AG10803 (cell line): ENCODE measurements at regions not wholly inside any gene's neighbourhood (a gene's known extent, or its start where the extent isn't known, plus 50 kb on each side); places are given as distances from the start of the nearest gene placed in this dataset.

Source experiments
- DNase-seq: peaks from one replicate; pipeline ENCODE4 v3.0.0; 2010; ENCODE audit warnings: low read depth
- H3K4me3 ChIP-seq: 2 replicates; pipeline ENCODE4 v1.5.1; 2011; ENCODE audit warnings: mild to moderate bottlenecking, low read length, control low read depth
- TF ChIP-seq, protein P1 (sequence below): conservative IDR thresholded peaks from 2 replicates; pipeline ENCODE4 v1.5.1; 2011; ENCODE audit warnings: mild to moderate bottlenecking, low read length, control low read depth, inconsistent platforms

DNA sequence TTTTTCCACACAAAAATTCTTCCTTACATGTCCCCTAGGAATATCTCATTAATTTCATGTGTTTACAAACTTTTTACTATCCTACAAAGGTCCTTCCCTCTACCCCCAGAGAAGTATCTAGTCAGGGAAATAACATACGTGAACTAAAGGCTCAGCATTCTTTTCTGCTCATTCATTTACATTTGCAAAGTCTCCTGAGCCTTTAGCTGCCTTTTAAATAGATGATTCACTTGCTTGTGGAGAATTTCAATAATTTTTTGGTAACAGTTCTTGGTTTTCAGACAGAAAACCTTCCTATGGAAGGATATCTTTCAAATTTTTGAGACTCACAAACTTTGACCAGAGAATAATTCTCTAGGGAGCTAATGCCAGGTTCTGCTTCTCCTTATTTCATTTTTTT lies 81.5 kb upstream of the RMDN2 start:
- no peak overlapping the region for H3K4me3 ChIP-seq
- peak; percentile 88 for DNase-seq
- TF ChIP-seq, protein P1, sequence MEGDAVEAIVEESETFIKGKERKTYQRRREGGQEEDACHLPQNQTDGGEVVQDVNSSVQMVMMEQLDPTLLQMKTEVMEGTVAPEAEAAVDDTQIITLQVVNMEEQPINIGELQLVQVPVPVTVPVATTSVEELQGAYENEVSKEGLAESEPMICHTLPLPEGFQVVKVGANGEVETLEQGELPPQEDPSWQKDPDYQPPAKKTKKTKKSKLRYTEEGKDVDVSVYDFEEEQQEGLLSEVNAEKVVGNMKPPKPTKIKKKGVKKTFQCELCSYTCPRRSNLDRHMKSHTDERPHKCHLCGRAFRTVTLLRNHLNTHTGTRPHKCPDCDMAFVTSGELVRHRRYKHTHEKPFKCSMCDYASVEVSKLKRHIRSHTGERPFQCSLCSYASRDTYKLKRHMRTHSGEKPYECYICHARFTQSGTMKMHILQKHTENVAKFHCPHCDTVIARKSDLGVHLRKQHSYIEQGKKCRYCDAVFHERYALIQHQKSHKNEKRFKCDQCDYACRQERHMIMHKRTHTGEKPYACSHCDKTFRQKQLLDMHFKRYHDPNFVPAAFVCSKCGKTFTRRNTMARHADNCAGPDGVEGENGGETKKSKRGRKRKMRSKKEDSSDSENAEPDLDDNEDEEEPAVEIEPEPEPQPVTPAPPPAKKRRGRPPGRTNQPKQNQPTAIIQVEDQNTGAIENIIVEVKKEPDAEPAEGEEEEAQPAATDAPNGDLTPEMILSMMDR = no peak

- DNase-seq = no peak
- H3K4me3 ChIP-seq = no peak overlapping the region
- TF ChIP-seq, protein P1 = no peak
These were observed 78.9 kb upstream of the RMDN2 start for GRCh38 chr2:37846207-37846606.

DNA sequence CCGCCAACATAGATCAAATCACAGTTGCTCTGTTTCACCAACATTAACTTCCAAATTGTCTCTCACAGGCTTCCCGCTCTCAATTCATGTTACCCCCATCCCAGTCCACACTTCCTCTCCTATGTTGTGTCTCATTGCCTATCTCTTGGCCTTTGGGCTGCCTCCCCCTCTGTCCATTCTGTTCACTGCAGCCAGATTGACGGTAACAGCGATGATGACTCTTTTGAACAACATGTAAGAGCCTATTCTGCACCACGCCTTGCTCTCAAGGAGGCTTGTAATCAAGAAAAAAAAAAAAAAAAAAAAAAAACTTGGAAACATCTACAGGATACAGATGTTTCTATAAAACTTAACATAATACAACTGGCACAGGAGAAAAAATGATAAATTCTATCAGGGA lies 77.3 kb upstream of the RMDN2 start:
- TF ChIP-seq, protein P1 = no peak
- H3K4me3 ChIP-seq = no peak overlapping the region
- no peak for DNase-seq

GRCh38 chr2:37848451-37848850 lies 76.6 kb upstream of the RMDN2 start:
- H3K4me3 ChIP-seq = no peak overlapping the region
- TF ChIP-seq, protein P1 = no peak
- no peak for DNase-seq

DNA sequence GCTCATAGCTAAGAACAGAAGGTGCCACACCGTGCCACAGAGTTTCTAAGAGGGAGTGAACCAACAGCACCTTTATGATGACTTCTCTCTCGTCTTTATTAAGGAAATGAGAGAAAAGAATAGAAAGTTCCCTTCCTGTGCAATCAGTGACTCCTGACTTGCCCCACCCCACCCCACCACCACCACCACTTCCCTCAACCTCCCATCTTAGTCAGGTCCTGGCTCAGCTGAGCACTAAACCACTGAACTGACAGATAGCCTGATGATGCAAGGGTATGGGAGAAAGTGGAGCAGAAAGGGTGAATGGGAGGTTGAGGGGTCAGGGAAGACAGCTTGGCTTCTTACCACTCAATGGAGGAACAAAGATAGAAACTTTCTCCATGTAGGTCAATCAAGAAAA lies 75.2 kb upstream of the RMDN2 start:
- TF ChIP-seq, protein P1 = no peak
- DNase-seq = no peak
- H3K4me3 ChIP-seq = no peak overlapping the region

DNA sequence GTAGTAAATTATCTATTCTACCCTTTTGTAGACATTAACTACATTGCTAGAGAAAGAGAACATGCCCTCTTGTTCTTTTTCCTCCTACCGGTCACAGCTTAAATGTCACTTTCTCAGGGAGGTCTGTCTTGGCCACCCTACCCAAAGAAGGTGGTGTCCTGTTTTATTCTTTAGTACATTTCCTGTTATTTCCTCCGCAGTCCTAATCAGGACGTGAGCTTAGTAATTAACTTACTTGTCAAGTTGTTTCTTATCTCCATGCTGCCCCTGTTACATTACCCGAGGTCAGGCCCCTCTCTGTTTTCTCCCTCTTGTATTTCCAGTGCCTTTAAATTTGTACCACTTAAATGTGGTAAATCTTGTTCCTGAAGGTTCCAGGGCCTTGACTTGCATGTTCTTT lies 73.7 kb upstream of the RMDN2 start:
- DNase-seq = no peak
- TF ChIP-seq, protein P1 = no peak
- H3K4me3 ChIP-seq = no peak overlapping the region

DNA sequence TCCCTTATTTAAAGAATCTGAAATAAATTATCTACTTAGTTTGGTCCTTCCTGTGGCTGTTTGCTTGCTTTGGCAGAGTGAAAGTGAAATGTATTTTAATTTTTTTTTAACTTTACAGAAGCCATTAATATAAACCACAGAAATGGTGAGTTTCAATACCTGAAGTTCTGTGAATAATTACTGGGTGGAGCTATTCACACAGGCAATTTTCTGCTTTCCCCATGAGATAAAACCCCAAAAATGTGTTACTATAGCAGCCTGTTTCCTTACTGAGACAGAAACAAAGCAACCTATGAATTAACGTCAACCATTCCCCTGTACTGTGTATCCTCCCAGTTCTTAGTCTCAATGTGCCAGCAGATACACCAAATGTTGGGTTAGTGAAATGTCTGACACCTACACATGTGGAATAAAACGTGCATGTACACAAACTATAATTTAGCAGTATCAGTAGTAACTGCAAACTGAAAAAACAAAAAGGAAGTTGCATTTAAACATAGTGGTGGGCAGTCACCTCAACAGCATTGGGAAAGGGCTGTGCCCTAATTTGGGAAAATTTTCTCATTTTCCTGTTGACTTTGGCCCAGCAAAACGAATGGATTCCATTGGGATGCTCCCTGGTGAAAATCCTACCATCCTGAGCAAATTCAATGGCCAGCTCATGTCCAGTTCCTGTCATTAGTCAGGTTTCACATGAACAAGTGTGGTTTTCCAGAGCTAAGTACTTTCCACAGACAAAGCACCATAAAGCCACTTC lies 73.1 kb upstream of the RMDN2 start:
- TF ChIP-seq, protein P1 = no peak
- no peak overlapping the region for H3K4me3 ChIP-seq
- peak; percentile 39 for DNase-seq
